GM21526 (cell line): ENCODE measurements at regions not wholly inside any gene's neighbourhood (a gene's known extent, or its start where the extent isn't known, plus 50 kb on each side); places are given as distances from the start of the nearest gene placed in this dataset.
"Not testable (repeated sequence)": the region's sequence is repeated elsewhere in the genome, so short reads cannot be mapped to it uniquely, and the experiment has no call there.

Source experiments
- ATAC-seq: cut with Tn5 transposase; IDR thresholded peaks from one replicate; pipeline ENCODE4 v1.9.1; 2021; ENCODE audit warnings: moderate library complexity; ENCODE audit not compliant: unreplicated experiment, low FRiP score

- no peak for ATAC-seq
Measured at GRCh38 chr6:51049288-51049982, 230.8 kb downstream of the TFAP2B start.

DNA sequence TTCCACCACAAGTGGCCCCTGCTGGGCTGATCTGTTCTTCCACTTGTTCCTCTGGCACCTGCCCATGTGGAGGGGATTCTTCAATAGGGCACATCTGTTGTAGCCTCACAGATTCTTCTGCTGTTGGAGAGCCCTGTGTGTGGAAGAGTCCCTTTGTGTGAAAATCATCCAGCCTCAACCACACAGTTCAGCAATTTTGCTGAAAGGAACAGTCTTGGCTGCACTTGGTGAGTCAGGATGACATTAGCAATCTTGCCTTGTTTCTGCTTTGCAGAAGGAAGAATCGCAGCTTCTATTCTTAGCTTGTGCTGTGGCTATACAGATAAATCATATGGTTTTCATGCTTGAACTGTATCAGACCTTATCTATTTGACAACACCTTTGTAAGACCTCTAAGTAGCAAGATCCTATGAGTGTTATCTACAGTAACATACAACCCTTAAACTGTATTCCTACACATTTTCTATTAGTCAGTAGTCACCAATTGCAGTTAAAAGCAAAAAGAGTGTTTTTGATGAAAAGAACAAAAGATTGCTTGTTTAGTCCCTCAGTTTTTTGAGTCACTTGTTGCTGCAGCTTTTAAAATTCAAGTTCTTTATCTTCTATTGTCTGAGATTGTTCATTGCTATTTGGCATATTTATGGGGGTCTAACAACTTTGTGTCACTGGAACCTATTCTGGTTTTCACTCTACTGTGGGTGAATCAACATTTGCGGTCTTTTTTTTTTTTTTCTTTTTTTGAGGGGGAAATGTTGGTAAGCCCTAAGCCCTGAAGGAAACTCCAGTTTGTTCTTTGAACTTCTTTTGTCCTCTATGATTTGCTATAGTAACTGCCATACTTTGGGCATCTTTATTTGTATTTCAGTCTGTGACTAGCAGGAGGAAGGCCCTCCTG is 231.6 kb downstream of the TFAP2B start:
- ATAC-seq, result no peak

DNA sequence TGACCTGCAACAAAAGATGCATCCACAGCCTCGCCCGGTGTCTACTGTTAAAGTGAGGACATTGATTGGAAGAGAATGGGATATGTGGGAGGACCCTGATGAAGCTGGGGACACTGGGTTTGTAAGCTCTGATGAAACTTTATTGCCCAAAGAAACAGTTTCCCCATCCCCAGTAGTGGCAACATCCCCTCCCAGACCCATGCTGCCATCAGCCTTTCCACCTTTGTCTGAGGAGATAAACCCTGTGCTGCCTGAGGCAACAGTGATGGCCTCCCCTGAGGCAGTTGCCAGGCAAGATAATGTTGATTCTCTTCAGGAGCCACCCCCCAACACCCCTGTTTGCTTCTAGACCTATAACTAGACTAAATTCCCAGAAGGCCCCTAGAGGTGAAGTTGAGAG is 234.0 kb downstream of the TFAP2B start:
- not testable (repeated sequence) for ATAC-seq

DNA sequence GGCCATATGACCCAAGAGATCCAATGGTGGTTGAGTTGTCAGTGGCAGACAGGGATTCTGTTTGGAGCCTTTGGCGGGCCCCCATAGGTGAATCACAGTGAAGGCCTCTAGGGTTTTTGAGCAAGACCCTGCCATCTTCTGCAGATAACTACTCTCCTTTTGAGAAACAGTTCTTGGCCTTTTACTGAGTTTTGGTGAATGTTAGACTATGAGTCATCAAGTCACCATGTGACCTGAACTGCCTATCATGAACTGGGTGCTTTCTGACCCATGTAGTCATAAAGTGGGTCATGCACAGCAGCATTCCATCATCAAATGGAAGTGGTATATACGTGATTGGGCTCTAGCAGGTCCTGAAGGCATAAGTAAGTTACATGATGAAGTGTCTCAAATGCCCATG is 236.6 kb downstream of the TFAP2B start:
- not testable (repeated sequence) for ATAC-seq

DNA sequence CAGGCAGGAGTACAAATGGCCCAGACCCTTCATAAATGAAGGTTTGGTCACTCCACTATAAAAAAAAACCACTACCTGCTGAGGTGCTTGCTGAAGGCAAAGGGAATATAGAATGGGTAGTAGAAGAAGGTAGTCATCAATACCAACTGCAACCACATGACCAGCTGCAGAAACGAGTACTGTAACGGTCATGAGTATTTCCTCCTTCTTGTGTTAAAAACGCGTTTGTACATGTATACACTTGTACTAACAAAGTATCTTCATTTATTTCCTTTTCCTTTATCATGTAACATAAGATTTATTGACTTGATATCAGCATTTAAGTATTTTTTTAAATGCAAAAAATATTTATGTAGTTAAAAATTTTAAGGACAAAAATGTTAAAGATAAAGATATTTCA is 238.6 kb downstream of the TFAP2B start:
- no peak for ATAC-seq

DNA sequence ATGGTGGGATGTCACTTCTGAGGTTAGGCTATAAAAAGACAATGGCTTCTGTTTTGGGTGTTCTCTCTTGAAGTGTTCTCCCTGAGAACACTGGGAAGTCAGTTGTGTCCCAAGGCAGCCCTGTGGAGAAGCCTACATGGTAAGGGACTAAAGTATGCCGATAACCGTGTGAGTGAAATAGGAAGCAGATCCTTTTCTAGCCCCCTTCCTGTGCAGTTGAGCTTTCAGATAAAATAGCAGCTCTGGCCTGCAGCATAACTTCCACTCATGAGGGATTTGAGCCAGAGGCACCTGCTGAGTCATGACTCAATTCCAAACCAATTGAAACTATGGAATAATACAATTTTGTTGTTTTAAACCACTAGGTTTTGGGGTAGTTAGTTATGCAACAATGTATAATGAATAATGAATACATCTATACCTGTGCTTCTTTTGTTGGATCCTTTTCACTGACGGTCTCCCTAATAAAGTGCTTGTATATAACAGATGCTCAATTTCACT is 241.6 kb downstream of the TFAP2B start:
- ATAC-seq, result no peak

- ATAC-seq, result no peak
Measured at GRCh38 chr6:51062166-51062722, 243.6 kb downstream of the TFAP2B start.

- ATAC-seq, result no peak
Measured at GRCh38 chr6:51077821-51078518, 259.3 kb downstream of the TFAP2B start.

GRCh38 chr6:51090343-51090742 is 271.7 kb downstream of the TFAP2B start:
- no peak for ATAC-seq

- no peak for ATAC-seq
Measured at GRCh38 chr6:51093871-51094270, 275.2 kb downstream of the TFAP2B start.

DNA sequence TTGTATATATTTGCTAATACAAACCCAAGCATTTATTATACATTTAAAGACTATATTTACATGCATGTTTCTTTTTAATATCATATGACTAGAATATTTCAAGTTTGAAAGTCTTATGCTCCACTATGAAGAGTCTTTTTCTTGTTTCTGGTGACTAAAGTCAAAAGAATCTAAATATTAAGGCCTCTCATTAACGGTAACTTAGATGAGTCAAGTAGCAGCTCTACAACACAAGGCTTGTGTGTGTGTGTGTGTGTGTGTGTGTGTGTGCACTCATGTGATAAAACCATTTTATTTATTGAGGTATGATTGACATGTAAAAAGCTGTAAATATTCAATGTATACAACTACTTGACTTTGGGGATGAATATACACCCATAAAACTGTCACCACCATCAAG is 275.6 kb downstream of the TFAP2B start:
- ATAC-seq, result no peak

DNA sequence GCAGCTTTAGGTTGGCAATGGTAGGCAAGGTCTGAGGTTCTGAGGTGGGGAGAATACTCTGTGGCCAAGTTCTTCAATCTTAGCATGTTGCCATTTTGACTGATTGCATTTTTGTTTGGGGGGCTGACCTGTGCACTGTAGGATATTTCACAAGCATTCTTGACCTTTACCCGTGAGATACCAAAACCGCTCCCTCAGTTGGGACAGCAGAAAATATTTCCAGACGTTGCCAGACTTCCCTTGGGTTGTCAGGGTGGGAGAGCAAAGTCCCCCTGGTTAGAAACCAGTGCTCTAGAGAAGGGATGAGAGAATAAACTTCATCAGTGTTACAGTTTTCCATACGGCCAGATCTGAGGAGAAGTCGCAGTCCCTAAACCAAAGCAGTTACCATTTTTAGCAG is 279.6 kb downstream of the TFAP2B start:
- no peak for ATAC-seq

DNA sequence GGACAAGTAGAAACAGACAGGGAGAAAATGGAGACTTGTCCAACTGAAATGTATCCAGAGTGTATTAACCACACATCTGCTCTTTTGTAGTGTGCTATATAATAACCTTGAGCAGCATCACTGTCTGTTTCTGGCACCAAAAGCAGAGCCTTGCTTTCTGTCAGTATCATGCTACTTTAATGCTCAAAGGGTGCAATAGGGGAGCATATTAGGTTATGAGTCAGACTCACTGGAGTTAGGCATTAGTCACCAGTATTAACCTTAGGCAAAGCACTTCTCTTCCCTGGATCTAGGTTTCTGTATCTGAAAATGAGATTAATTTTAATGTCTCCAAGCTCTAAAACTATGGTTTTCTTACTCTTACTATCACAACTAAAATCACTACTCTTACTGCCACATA is 280.1 kb downstream of the TFAP2B start:
- ATAC-seq, result no peak

GRCh38 chr6:51099201-51099600 is 280.5 kb downstream of the TFAP2B start:
- ATAC-seq, result no peak

DNA sequence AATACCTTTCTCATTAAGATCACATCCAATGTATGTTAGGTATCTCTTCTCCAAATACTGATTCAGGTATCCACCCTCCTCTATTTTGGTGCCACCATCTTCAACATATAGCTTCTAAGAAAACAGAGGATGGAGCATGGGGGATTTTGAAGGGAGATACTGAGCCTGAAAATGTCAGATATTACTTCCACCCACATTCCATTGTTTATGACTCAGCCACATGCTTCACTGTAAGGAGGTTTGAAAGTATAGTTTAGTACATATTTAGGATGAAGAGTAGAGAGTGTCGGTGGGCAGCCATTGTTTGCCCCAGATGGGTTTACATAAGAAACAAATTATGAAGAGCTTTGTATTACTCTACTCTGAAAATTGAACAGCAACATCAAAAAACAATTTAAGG is 286.7 kb downstream of the TFAP2B start:
- ATAC-seq, result no peak

- no peak for ATAC-seq
Measured at GRCh38 chr6:51107769-51108203, 289.1 kb downstream of the TFAP2B start.

GRCh38 chr6:51108563-51109234 is 290.0 kb downstream of the TFAP2B start:
- ATAC-seq, result no peak

- no peak for ATAC-seq
Measured at GRCh38 chr6:51112731-51113130, 294.1 kb downstream of the TFAP2B start.

GRCh38 chr6:51116723-51117122 is 298.1 kb downstream of the TFAP2B start:
- no peak for ATAC-seq

DNA sequence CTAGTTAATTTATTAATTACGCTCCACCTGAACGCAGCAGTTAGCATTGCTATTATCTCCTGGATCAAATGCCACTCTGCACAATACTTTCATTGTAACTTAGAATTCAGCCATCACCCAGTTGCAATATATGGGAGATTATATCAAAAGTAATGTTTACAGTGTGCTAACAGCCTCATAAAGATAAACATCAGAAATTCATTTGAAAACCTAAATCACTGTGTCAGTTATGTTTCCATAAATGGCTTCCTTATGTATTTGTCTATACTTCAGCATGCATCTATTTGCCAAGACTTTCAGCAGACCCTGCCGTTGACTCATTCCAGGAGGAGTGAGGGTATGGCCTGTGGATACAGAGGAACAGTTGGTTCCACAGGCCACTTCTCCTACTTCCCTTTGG is 300.1 kb downstream of the TFAP2B start:
- ATAC-seq, result no peak
